ENCODE measurements at regions not wholly inside any gene's neighbourhood (a gene's known extent, or its start where the extent isn't known, plus 50 kb on each side); places are given as distances from the start of the nearest gene placed in this dataset.

- no peak for DNase-seq
These were observed 68.5 kb upstream of the GATB start for GRCh38 chr4:151829309-151829708.

GRCh38 chr4:151824656-151825055 is 63.8 kb upstream of the GATB start:
- no peak for DNase-seq

GRCh38 chr4:151822331-151822730 is 61.5 kb upstream of the GATB start:
- DNase-seq: no peak

GRCh38 chr4:151820004-151820403 is 59.2 kb upstream of the GATB start:
- no peak for DNase-seq

- DNase-seq: no peak
These were observed 50.6 kb upstream of the GATB start for GRCh38 chr4:151811403-151811802.

Measured in NCI-H1930 (cell line).